ENCODE measurements at regions not wholly inside any gene's neighbourhood (a gene's known extent, or its start where the extent isn't known, plus 50 kb on each side); places are given as distances from the start of the nearest gene placed in this dataset.

GRCh38 chr6:87951751-87952150 is 95.9 kb upstream of the SPACA1 start:
- Histone ChIP-seq H3K27ac (no peak overlapping the region), H3K4me1 (no peaks in the 10 kb centered on the region), H3K4me3 (no peak overlapping the region), H3K9me3 (no peaks in the 10 kb centered on the region), H3K36me3 (no peaks in the 10 kb centered on the region), H3K27me3 (replicated peaks in 1 of 7) (no peaks in the 10 kb centered on the region)
- intact Hi-C loops (cut with DNase I; ENCODE audit: low total_unique reads), result no loop called here
- DNase-seq, result no peak
- TF ChIP-seq POLR2AphosphoS5 (IDR thresholded peaks at IDR 0.05) (no peak), POLR2A (IDR thresholded peaks at IDR 0.05) (no peak), CTCF (IDR thresholded peaks at IDR 0.05 in 8 of 11, conservative IDR thresholded peaks at IDR 0.05 in 3 of 11) (no peak)
- WGBS, 5 donors, result 86 to 94% (median 90%) methylated on average over 2 of the region's 2 CpGs

- no peak overlapping the region for H3K4me3 ChIP-seq
- H3K4me1 ChIP-seq, result no peaks in the 10 kb centered on the region
- no peak for DNase-seq
- TF ChIP-seq CTCF (IDR thresholded peaks at IDR 0.05 in 8 of 11, conservative IDR thresholded peaks at IDR 0.05 in 3 of 11) (no peak), POLR2AphosphoS5 (IDR thresholded peaks at IDR 0.05) (no peak), POLR2A (IDR thresholded peaks at IDR 0.05) (no peak)
- H3K36me3 ChIP-seq, result no peaks in the 10 kb centered on the region
- H3K27me3 ChIP-seq (replicated peaks in 1 of 7), result no peaks in the 10 kb centered on the region
- H3K27ac ChIP-seq, result no peak overlapping the region
- 79 to 94% (median 87%) methylated on average over 4 of the region's 4 CpGs for WGBS, 5 donors
- intact Hi-C loops (cut with DNase I; ENCODE audit: low total_unique reads), result no loop called here
- H3K9me3 ChIP-seq, result no peaks in the 10 kb centered on the region
Observed at GRCh38 chr6:87950614-87951013, 97.0 kb upstream of the SPACA1 start.

GRCh38 chr6:87949194-87949593 is 98.4 kb upstream of the SPACA1 start:
- Histone ChIP-seq H3K27me3 (replicated peaks in 1 of 7) (no peaks in the 10 kb centered on the region), H3K36me3 (no peaks in the 10 kb centered on the region), H3K9me3 (no peaks in the 10 kb centered on the region), H3K27ac (no peak overlapping the region), H3K4me1 (no peaks in the 10 kb centered on the region), H3K4me3 (no peak overlapping the region)
- WGBS, 5 donors, result 87 to 91% (median 88%) methylated on average over 7 of the region's 7 CpGs
- intact Hi-C loops (cut with DNase I; ENCODE audit: low total_unique reads), result no loop called here
- TF ChIP-seq POLR2AphosphoS5 (IDR thresholded peaks at IDR 0.05), result no peak
- no peak for TF ChIP-seq CTCF (IDR thresholded peaks at IDR 0.05 in 8 of 11, conservative IDR thresholded peaks at IDR 0.05 in 3 of 11)
- no peak for TF ChIP-seq POLR2A (IDR thresholded peaks at IDR 0.05)
- DNase-seq, result no peak

- DNase-seq, result no peak
- peaks cover 0 to 3% (median 0%) of the 10 kb centered on the region in 7 donors for H3K27me3 ChIP-seq (replicated peaks in 1 of 7)
- TF ChIP-seq CTCF (IDR thresholded peaks at IDR 0.05 in 8 of 11, conservative IDR thresholded peaks at IDR 0.05 in 3 of 11), result no peak
- no peak for TF ChIP-seq POLR2A (IDR thresholded peaks at IDR 0.05)
- TF ChIP-seq POLR2AphosphoS5 (IDR thresholded peaks at IDR 0.05), result no peak
- no peaks in the 10 kb centered on the region for H3K4me1 ChIP-seq
- no peak overlapping the region for H3K27ac ChIP-seq
- H3K4me3 ChIP-seq, result no peak overlapping the region
- no peaks in the 10 kb centered on the region for H3K36me3 ChIP-seq
- no peaks in the 10 kb centered on the region for H3K9me3 ChIP-seq
- 75 to 87% (median 84%) methylated on average over 4 of the region's 4 CpGs for WGBS, 5 donors
- intact Hi-C loops (cut with DNase I; ENCODE audit: low total_unique reads), result no loop called here
Observed at GRCh38 chr6:87946669-87947068, 101.0 kb upstream of the SPACA1 start.
